DMS53 treated with DMSO at 0.1 percent for 48 hours (cell line): ENCODE measurements at regions not wholly inside any gene's neighbourhood (a gene's known extent, or its start where the extent isn't known, plus 50 kb on each side); places are given as distances from the start of the nearest gene placed in this dataset.

ENCODE experiments used
- DNase-seq: peaks from one replicate; lab custom pipeline; 2025; ENCODE audit not compliant: unreplicated experiment; lab: John Stamatoyannopoulos, UW

DNA sequence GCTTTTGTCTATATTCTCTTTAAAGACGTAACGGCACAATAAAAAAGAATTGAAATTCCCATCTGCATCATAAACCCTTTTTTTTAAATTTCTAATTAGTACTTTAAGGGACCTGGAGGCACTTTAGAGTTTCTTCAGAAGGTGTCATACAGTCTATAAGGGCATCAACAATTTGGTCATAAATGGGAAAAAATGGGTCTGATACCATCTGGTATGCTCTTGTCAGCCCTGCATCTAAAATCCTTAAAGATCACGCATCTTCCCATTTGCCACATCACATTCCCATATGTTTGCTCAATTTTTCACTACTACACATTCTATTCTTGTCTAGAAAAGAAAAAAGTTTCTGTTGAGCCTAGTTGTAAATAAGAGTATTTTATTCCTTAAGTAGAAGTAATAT lies 53.8 kb downstream of the COX7C start:
- no peak for DNase-seq

DNA sequence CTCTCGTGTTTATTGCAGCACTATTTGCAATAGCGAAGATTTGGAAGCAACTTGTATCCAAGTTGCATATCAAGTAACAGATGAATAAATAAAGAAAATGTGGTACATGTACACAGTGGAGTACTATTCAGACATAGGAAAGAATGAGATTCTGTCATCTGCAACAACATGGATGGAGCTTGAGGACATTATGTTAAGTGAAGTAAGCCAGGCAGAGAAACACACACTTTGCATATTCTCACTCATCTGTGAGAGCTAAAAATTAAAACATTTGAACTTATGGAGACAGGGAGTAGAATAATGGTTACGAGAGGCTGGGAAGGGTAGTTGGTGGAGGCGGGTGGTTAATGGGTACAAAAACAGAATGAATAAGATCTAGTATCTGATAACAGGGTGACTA lies 56.3 kb downstream of the COX7C start:
- DNase-seq: no peak

DNA sequence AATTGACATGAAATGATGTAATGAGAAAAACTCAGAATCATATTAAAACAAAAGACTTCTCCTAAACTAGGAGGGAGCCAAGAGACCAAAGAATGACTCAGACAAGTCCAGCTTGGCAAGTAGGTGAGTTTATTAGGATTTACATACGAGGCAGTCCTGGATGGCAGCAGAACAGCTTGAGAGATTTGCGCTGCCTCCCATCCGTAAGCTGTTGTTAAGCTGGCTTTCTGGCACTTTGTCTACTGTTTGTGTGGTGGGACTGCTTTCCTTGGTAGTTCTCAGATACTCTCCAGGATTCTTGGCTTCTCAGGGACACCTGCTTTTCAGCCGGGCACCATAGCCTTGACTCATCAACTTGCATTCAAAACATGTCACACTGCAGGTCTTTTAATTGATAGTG lies 57.6 kb downstream of the COX7C start:
- DNase-seq: no peak

DNA sequence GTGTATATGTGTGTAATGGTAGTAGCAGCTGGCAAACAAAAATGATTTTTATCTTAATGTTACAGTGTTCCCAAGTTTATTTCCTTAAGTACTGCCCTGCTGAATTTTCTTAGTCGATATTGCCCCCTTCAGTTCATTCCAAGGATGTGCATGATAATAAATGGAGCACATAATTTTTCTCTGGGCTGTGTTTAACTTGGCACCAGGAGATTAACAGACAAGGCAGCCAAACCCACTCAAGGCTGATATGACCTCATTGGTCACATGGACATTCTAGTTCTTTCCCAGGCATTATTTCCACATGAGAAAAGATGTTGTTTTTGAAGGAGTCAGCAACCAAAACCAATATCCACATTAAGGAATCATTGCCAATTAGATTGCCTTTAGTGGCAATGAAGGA lies 61.8 kb downstream of the COX7C start:
- DNase-seq: peak; percentile 88

DNA sequence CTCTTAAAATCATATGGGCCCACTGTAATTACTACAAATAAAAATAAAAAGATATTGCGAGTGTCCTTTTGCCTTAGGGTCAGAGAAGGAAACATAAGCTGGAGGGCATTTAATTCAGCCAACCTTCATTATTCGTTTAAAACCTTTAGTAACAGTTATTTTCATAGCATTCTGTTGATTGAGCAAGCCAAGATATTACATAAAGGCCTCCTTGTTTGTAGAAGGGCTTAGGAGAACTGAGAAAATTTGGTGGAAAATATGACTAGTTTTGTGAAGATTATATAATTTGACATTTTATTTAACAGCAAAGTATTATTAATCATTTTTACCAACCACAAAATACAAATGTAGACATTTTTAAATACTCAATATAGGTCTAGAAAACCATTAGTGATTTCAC lies 62.2 kb downstream of the COX7C start:
- DNase-seq: no peak

DNA sequence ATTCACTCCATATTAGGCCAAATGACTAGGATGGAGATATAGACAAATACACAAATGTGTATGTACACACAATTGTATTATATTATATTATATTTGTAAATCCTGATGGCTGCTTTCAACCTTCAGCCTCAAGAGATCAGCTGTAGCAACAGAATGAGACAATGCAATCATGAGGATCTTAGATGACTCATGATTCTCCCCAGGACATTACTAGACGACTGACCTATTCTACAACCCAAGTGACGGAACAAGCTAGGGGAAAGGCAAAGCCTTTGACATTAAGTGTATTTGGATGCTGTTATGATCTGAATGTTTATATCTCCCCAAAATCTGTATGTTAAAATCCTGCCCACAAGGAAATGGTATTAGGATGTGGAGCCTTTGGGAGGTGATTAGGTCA lies 66.5 kb downstream of the COX7C start:
- peak; percentile 2 for DNase-seq

DNA sequence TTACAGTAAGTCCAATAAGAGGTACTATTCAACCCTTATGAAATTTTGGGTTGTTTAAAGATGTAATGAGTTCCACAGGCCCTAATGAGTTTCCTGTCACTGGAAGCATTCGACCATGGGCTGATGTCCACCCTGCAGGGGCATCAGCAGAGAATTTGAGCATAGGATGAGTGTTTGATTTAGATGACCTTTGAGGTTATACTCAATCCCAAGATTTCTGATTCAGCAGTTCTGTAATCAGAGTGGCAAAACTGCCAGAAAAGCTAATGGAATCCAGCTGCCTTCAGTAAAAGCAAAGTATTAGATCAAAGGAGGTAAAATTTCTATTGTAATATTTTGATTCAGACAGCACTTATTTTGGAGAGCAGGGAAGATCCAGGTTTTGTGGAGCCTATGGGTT lies 68.3 kb downstream of the COX7C start:
- no peak for DNase-seq

DNA sequence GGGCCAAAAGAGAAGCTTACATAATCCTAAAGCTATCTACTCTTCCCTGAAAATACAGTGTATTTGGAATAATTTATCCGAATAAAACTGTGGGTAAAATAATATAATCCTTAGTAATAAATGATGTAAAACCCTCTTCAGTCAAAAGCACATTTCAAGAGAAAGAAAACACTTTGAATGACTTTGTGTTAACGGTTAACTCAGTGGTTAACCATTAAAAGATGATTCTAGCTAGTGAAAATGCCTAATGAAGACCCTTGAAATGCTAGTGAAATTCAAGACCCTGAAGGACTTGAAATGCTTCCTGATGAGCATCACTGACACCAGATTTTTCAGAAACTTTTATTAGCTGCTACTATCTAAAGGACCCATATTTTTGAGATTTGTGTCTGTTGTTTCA lies 70.7 kb downstream of the COX7C start:
- no peak for DNase-seq

DNA sequence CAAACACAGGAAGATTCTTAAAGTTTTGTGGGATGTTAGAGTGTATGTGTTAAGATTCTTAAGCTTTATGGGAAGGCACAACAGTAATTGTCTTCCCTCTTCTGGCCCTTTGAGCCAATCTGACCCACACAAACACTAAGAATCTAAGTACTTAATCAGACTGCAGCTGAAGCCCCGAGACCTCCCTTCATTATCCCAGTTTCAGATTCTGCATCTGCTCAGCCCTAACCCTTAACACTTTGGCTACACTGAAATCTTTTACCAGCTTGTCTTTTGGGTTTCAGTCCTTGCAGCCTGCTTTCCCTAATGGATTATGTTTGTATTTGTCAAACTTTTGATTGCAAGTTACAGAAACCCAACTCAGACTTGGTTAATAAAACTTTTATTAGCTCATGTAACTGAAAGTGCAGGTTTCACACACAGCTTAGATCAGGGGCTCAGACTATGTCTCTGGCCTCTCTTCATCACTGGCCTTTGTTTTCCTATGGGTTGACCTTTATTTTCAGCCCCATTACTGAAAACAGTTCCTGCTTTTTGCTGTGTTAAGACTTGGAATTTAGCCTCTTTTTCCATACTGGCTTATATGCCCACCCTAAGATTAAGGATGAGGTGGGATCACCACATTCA lies 71.5 kb downstream of the COX7C start:
- DNase-seq: no peak

DNA sequence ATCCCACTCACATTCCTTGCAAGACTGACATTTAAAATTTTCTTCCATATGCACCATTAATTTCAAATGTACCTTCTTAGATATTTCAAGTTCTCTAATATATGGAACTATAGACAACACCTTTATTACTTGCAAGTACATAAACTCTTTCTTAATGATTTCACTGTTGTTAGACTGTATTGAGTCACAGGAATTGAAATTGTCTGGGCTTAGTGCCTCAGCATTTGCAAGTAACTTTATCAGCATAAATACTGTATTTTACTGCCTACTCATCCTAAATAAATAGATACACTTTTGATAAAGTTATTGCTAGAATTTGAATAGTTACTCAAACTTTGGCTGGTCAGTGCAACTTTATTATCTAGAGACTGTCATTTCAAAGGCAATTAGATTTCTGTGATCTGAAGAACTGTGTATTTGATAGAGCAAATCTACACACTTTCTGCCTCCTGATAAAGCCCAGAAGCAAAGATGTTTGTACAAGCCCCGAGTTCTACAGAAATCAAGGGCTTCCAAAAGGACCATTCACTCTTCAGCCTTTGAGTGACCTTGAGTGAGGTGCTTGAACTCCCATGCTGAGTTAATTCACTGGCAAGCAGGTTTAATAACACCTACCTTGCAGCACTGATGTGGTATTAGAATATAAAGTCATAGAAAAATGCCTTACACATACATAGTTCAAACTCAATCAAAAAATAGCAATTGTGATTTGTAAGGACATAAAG lies 91.6 kb downstream of the COX7C start:
- no peak for DNase-seq

DNA sequence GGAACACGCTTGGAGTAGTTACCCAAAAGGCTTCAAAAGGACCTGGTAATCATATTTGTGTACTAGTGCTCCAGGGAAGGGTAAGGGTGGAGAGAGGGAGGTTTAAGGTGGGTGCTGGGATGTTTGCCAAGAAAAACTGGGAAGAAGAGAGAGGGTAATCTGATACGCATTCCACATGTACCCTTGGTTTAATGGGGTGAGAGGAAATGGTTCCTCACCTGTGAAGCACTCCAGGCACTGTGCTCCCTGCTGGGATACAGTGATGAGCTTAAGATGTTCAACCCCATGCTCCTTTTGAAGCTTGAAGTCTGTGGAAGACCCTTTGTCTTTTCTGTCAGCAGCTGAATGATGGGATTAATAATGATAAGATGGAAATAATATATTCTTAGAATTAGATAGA lies 98.4 kb downstream of the COX7C start:
- DNase-seq: no peak

DNA sequence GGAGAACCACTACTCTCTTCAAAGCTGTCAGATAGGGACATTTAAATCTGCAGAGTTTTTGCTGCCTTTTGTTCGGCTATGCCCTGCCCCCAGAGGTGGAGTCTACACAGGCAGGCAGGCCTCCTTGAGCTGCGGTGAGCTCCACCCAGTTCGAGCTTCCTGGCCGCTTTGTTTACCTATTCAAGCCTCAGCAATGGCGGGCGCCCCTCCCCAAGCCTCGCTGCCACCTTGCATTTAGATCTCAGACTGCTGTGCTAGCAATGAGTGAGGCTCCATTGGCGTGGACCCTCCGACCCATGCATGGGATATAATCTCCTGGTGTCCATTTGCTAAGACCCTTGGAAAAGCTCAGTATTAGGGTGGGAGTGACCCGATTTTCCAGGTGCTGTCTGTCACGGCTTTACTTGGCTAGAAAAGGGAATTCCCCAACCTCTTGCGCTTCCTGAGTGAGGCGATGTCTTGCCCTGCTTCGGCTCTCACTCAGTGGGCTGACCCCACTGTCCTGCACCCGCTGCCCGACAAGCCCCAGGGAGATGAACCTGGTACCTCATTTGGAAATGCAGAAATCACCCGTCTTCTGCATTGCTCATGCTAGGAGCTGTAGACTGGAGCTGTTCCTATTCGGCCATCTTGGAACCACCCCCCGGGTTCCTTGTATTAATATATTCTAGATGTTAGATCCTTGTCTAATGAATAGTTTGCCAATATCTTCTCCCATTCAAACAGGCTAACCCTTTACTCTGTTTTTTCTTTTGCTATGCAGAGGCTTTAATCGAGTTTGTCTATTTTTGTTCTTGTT lies 113.8 kb downstream of the COX7C start:
- DNase-seq: peak; percentile 23

DNA sequence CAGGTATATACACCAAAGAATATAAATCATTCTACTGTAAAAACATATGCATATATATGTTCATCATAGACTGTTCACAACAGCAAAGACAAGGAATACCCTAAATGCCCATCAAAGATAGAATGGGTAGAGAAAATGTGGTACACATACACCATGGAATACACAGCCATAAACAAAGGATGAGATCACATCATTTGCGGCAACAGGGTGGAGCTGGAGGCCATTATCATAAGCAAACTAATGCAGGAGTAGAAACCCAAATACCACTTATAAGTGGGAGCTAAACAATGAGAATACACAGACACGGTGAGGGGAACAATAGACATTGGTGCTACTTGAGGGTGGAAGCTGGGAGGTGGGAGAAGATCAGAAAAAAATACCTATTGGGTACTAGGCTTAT lies 117.6 kb downstream of the COX7C start:
- DNase-seq: no peak

DNA sequence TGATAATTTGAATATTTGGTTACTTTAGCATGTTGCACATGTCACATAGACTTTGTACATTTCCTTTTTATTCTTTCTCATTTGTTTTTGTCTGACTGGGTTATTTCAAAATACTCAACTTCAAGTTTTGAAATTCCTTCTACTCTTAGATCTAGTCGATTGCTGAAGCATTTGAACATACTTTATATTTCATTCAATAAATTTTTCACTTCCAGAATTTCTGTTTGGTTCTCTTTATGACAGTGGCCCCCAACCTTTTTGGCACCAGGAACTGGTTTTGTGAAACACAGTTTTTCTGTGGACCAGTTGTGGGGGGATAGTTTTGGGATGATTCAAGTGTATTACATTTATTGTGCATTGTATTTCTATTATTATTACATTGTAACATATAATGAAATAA lies 119.8 kb downstream of the COX7C start:
- no peak for DNase-seq

DNA sequence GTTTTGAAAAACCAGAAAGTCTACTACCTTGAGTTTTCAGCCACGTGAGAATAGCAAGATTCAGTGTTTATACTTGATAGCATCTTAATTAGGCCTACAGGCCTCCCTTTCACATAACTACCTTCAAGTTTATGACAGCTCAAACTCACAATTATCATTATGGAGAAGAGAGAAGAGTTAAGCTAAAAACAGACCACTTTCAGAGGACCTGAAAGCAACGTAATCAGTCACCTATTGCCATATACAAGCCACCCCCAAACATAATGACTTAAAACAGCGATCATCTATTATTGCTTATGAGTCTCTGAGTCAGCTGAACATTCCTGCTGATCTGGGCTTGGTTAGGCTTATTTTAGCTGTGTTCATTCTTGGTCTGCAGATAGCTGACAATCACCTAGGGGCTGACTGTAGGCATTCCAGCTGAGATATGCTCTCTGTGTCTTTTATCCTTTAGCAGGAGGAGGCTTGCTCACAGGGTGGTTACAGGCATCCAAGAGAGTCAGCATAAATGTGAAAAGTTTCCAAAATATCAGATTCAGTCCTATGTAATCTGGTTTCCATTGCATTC lies 130.9 kb downstream of the COX7C start:
- DNase-seq: no peak

DNA sequence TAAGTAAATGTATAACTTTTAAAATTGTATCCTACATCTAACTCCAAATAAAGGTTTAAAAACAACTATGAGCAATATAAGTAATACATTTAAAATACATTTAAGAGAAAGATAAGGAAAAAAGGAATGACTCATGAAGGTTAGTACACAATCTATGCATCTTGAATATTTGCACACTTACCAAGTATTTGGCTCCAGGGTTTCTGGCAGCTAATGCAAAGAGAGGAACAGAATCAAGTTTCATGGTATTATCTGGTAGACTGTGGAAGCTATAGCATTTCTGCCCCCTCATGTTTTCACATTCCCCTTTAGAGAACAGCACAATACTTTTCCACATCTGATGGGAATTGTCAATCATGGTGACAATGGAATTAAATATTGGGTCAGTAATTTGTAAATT lies 132.1 kb downstream of the COX7C start:
- no peak for DNase-seq

DNA sequence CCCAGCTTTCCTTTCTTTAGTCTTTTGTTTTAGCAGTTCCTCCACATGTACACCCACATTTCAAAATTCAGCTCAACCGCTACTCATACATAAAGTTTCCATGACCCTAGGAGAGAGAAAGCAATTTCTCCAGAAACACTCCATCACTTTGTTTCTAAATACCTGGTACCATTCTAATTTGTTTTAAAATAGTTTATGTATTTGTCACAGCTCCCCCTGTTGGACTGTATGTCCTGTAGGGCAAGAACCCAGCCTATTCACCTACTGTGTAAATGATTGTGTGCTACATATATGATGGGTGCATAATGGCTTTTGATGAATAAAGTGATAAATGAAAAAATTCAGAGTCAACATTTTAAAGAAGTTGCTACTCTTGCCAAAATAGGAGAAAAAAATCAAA lies 139.1 kb downstream of the COX7C start:
- no peak for DNase-seq

DNA sequence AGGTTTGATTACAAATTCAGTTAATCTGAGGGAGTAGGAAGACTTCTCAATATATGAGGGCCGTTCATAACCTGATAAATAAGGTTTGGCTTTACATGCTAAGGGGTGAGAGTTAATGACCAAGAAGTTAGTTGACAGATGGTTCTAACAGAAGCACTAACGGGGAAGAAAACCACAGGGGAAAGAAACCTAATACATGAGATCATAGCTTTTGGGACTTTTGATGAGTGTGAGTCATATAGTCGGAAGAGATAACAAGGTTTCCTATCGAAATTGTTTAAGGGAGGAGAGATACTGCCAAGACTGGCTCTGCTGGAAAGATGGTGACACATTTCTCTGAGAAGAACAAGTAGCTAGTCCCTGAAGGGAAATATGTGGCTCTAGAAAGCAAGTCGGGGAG lies 140.1 kb downstream of the COX7C start:
- DNase-seq: no peak

DNA sequence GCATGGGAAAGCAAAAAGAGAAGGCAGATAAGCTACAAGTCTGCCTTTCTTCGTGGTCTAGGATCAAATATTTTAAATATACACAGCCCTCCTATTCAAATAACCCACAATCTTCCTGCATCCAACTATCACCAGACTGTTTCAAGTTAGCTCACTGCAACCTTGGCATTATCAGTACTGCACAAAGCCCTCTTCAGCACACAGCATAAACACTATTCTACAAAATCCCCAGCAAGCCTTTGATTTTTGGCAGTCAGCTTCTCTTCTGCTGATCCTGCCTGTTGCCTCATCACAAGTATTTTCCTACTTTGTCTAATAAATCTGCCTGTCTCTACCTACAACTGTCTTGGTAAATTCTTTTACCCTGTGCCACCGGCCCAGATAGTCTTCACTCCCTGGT lies 142.9 kb downstream of the COX7C start:
- no peak for DNase-seq

DNA sequence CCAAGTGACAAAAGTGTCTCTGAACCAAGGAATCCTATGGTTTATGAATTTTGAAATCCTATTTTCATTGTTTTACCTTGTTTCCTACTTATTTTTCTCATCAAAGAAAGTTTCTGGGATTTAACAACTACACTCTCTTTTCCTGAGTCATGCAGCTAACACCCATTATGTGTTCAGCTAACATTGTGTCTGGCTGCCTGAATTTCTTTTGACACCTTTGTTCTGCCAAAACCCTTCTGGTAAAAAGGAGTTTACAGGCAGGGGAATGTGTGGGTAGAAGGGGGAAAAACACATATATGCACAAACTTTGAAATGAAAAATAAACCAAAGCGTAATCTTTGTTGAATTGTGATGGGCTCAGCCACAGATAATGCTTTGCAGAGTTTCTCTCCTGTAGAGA lies 146.2 kb downstream of the COX7C start:
- no peak for DNase-seq

DNA sequence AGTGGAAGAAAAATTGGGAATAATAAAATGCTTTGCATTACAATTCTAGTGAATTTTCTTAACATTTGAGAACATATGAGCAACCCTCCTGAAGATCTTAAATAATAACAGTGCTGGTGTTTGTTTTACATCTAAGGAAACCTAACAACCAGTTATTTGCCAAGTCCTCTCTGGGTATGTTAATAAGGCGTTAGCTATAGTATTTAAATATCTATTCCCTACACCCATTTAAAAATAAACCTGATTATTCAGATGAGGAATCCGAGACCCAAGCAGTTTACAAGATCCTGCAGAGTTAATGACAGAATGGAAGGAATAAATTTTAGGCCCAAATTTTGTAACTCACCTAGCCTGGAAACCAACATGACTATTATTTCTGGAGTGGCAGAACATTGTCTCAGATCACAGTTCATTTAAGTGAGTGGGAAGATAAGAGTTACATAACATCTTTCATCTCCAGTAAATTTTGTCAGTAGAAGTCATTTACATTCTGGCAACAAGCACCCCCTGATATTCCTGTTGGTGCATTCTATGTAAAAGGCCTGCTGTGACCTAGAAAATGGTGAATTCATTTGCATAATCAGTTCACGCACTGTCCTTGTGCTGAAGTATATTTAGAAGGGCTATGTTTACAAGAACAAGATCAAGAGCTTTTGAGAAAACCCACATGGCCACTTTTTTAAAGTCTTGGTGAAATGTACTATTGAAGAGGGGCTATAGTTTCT lies 148.2 kb downstream of the COX7C start:
- no peak for DNase-seq
